ENCODE measurements at regions not wholly inside any gene's neighbourhood (a gene's known extent, or its start where the extent isn't known, plus 50 kb on each side); places are given as distances from the start of the nearest gene placed in this dataset.
"Not testable (repeated sequence)": the region's sequence is repeated elsewhere in the genome, so short reads cannot be mapped to it uniquely, and the experiment has no call there.

- Histone ChIP-seq H3K9me3 (ENCODE audit: low read length) (peaks cover 2% of the 10 kb centered on the region; the same call in 1 of the 2 replicates), H3K4me3 (ENCODE audit: low read length) (no peak overlapping the region), H3K9me2 (replicated peaks; ENCODE audit: insufficient read depth, low read length) (no peaks in the 10 kb centered on the region), H4K20me1 (ENCODE audit: insufficient read depth, low read depth, low read length) (no peaks in the 10 kb centered on the region), H3K27ac (ENCODE audit: low read length) (no peak overlapping the region), H3K36me3 (ENCODE audit: insufficient read depth, low read length) (no peaks in the 10 kb centered on the region), H2AFZ (ENCODE audit: low read length) (no peak overlapping the region), H3K4me2 (ENCODE audit: low read depth, low read length, poor library complexity, severe bottlenecking) (no peak overlapping the region), H3K9ac (ENCODE audit: low read length) (no peak overlapping the region), H3K4me1 (ENCODE audit: low read length) (no peaks in the 10 kb centered on the region), H3K79me2 (ENCODE audit: low read length) (no peaks in the 10 kb centered on the region), H3K27me3 (ENCODE audit: low read length) (0 out of 2 replicates have a peak, but pooled peaks cover 3% of the 10 kb centered on the region)
- no peak for DNase-seq
Observed at GRCh38 chr7:121499624-121500023, 103.5 kb upstream of the FAM3C start.

GRCh38 chr7:121498816-121499215, 102.7 kb upstream of the FAM3C start:
- H3K27me3 ChIP-seq (ENCODE audit: low read length): no peaks in the 10 kb centered on the region
- no peaks in the 10 kb centered on the region for H3K4me1 ChIP-seq (ENCODE audit: low read length)
- H3K27ac ChIP-seq (ENCODE audit: low read length): no peak overlapping the region
- H3K9ac ChIP-seq (ENCODE audit: low read length): no peak overlapping the region
- H3K9me2 ChIP-seq (replicated peaks; ENCODE audit: insufficient read depth, low read length): no peaks in the 10 kb centered on the region
- DNase-seq: no peak
- no peaks in the 10 kb centered on the region for H3K9me3 ChIP-seq (ENCODE audit: low read length)
- no peak overlapping the region for H2AFZ ChIP-seq (ENCODE audit: low read length)
- H3K4me3 ChIP-seq (ENCODE audit: low read length): no peak overlapping the region
- H3K4me2 ChIP-seq (ENCODE audit: low read depth, low read length, poor library complexity, severe bottlenecking): no peak overlapping the region
- H4K20me1 ChIP-seq (ENCODE audit: insufficient read depth, low read depth, low read length): no peaks in the 10 kb centered on the region
- H3K36me3 ChIP-seq (ENCODE audit: insufficient read depth, low read length): no peaks in the 10 kb centered on the region
- H3K79me2 ChIP-seq (ENCODE audit: low read length): no peaks in the 10 kb centered on the region

GRCh38 chr7:121497545-121497944, 101.4 kb upstream of the FAM3C start:
- not testable (repeated sequence) for H3K27me3 ChIP-seq (ENCODE audit: low read length); H2AFZ ChIP-seq (ENCODE audit: low read length); H3K27ac ChIP-seq (ENCODE audit: low read length); H3K9ac ChIP-seq (ENCODE audit: low read length); H3K79me2 ChIP-seq (ENCODE audit: low read length); H3K4me1 ChIP-seq (ENCODE audit: low read length); H3K36me3 ChIP-seq (ENCODE audit: insufficient read depth, low read length); H3K4me3 ChIP-seq (ENCODE audit: low read length); DNase-seq; H3K9me3 ChIP-seq (ENCODE audit: low read length); H3K9me2 ChIP-seq (replicated peaks; ENCODE audit: insufficient read depth, low read length); H4K20me1 ChIP-seq (ENCODE audit: insufficient read depth, low read depth, low read length); H3K4me2 ChIP-seq (ENCODE audit: low read depth, low read length, poor library complexity, severe bottlenecking)

GRCh38 chr7:121494516-121494915, 98.4 kb upstream of the FAM3C start:
- no peak for DNase-seq
- no peak overlapping the region for H3K27ac ChIP-seq (ENCODE audit: low read length)

GRCh38 chr7:121493553-121493952, 97.4 kb upstream of the FAM3C start:
- Histone ChIP-seq H3K36me3 (ENCODE audit: insufficient read depth, low read length) (no peaks in the 10 kb centered on the region), H3K27ac (ENCODE audit: low read length) (no peak overlapping the region), H3K27me3 (ENCODE audit: low read length) (no peaks in the 10 kb centered on the region), H4K20me1 (ENCODE audit: insufficient read depth, low read depth, low read length) (no peaks in the 10 kb centered on the region), H3K4me3 (ENCODE audit: low read length) (no peak overlapping the region), H3K9me3 (ENCODE audit: low read length) (no peaks in the 10 kb centered on the region), H3K9me2 (replicated peaks; ENCODE audit: insufficient read depth, low read length) (no peaks in the 10 kb centered on the region), H3K4me1 (ENCODE audit: low read length) (no peaks in the 10 kb centered on the region), H3K79me2 (ENCODE audit: low read length) (no peaks in the 10 kb centered on the region), H3K4me2 (ENCODE audit: low read depth, low read length, poor library complexity, severe bottlenecking) (no peak overlapping the region), H3K9ac (ENCODE audit: low read length) (no peak overlapping the region), H2AFZ (ENCODE audit: low read length) (no peak overlapping the region)
- no peak for DNase-seq

More at GRCh38 chr7:121494516-121494915, 98.4 kb upstream of the FAM3C start:
- Histone ChIP-seq H3K27me3 (ENCODE audit: low read length) (no peaks in the 10 kb centered on the region), H3K9me2 (replicated peaks; ENCODE audit: insufficient read depth, low read length) (no peaks in the 10 kb centered on the region), H3K79me2 (ENCODE audit: low read length) (no peaks in the 10 kb centered on the region), H3K9ac (ENCODE audit: low read length) (no peak overlapping the region), H3K4me2 (ENCODE audit: low read depth, low read length, poor library complexity, severe bottlenecking) (no peak overlapping the region), H3K9me3 (ENCODE audit: low read length) (no peaks in the 10 kb centered on the region), H3K36me3 (ENCODE audit: insufficient read depth, low read length) (no peaks in the 10 kb centered on the region), H2AFZ (ENCODE audit: low read length) (no peak overlapping the region), H4K20me1 (ENCODE audit: insufficient read depth, low read depth, low read length) (no peaks in the 10 kb centered on the region), H3K4me1 (ENCODE audit: low read length) (no peaks in the 10 kb centered on the region), H3K4me3 (ENCODE audit: low read length) (no peak overlapping the region)

- no peak overlapping the region for H3K27ac ChIP-seq (ENCODE audit: low read length)
- H4K20me1 ChIP-seq (ENCODE audit: insufficient read depth, low read depth, low read length): no peaks in the 10 kb centered on the region
- no peaks in the 10 kb centered on the region for H3K4me1 ChIP-seq (ENCODE audit: low read length)
- H3K4me2 ChIP-seq (ENCODE audit: low read depth, low read length, poor library complexity, severe bottlenecking): no peak overlapping the region
- H2AFZ ChIP-seq (ENCODE audit: low read length): no peak overlapping the region
- no peaks in the 10 kb centered on the region for H3K36me3 ChIP-seq (ENCODE audit: insufficient read depth, low read length)
- no peaks in the 10 kb centered on the region for H3K79me2 ChIP-seq (ENCODE audit: low read length)
- no peaks in the 10 kb centered on the region for H3K9me2 ChIP-seq (replicated peaks; ENCODE audit: insufficient read depth, low read length)
- no peak overlapping the region for H3K9ac ChIP-seq (ENCODE audit: low read length)
- no peaks in the 10 kb centered on the region for H3K27me3 ChIP-seq (ENCODE audit: low read length)
- no peak for DNase-seq
- H3K4me3 ChIP-seq (ENCODE audit: low read length): no peak overlapping the region
- H3K9me3 ChIP-seq (ENCODE audit: low read length): no peaks in the 10 kb centered on the region
Observed at GRCh38 chr7:121490309-121490708, 94.2 kb upstream of the FAM3C start.

- Histone ChIP-seq H3K27me3 (ENCODE audit: low read length) (no peaks in the 10 kb centered on the region), H3K36me3 (ENCODE audit: insufficient read depth, low read length) (no peaks in the 10 kb centered on the region), H3K9me2 (replicated peaks; ENCODE audit: insufficient read depth, low read length) (no peaks in the 10 kb centered on the region), H3K4me2 (ENCODE audit: low read depth, low read length, poor library complexity, severe bottlenecking) (no peak overlapping the region), H3K79me2 (ENCODE audit: low read length) (no peaks in the 10 kb centered on the region), H3K9ac (ENCODE audit: low read length) (no peak overlapping the region), H3K9me3 (ENCODE audit: low read length) (no peaks in the 10 kb centered on the region), H3K4me3 (ENCODE audit: low read length) (no peak overlapping the region), H3K4me1 (ENCODE audit: low read length) (no peaks in the 10 kb centered on the region), H4K20me1 (ENCODE audit: insufficient read depth, low read depth, low read length) (no peaks in the 10 kb centered on the region), H3K27ac (ENCODE audit: low read length) (no peak overlapping the region), H2AFZ (ENCODE audit: low read length) (no peak overlapping the region)
- DNase-seq: no peak
Observed at GRCh38 chr7:121489440-121489839, 93.3 kb upstream of the FAM3C start.

GRCh38 chr7:121488111-121488650, 92.1 kb upstream of the FAM3C start:
- no peak overlapping the region for H2AFZ ChIP-seq (ENCODE audit: low read length)
- H3K4me2 ChIP-seq (ENCODE audit: low read depth, low read length, poor library complexity, severe bottlenecking): no peak overlapping the region
- H3K9me3 ChIP-seq (ENCODE audit: low read length): no peaks in the 10 kb centered on the region
- H3K9me2 ChIP-seq (replicated peaks; ENCODE audit: insufficient read depth, low read length): no peaks in the 10 kb centered on the region
- H3K27ac ChIP-seq (ENCODE audit: low read length): no peak overlapping the region
- no peaks in the 10 kb centered on the region for H3K27me3 ChIP-seq (ENCODE audit: low read length)
- no peaks in the 10 kb centered on the region for H3K79me2 ChIP-seq (ENCODE audit: low read length)
- no peak overlapping the region for H3K4me3 ChIP-seq (ENCODE audit: low read length)
- H3K9ac ChIP-seq (ENCODE audit: low read length): no peak overlapping the region
- DNase-seq: no peak
- no peaks in the 10 kb centered on the region for H3K36me3 ChIP-seq (ENCODE audit: insufficient read depth, low read length)
- no peaks in the 10 kb centered on the region for H3K4me1 ChIP-seq (ENCODE audit: low read length)
- H4K20me1 ChIP-seq (ENCODE audit: insufficient read depth, low read depth, low read length): no peaks in the 10 kb centered on the region

GRCh38 chr7:121486590-121486989, 90.5 kb upstream of the FAM3C start:
- H3K4me1 ChIP-seq (ENCODE audit: low read length): no peaks in the 10 kb centered on the region

More at GRCh38 chr7:121486590-121486989, 90.5 kb upstream of the FAM3C start:
- no peaks in the 10 kb centered on the region for H3K27me3 ChIP-seq (ENCODE audit: low read length)
- DNase-seq: no peak
- no peak overlapping the region for H3K27ac ChIP-seq (ENCODE audit: low read length)
- H3K4me2 ChIP-seq (ENCODE audit: low read depth, low read length, poor library complexity, severe bottlenecking): no peak overlapping the region
- no peak overlapping the region for H3K9ac ChIP-seq (ENCODE audit: low read length)
- no peak overlapping the region for H2AFZ ChIP-seq (ENCODE audit: low read length)
- H3K4me3 ChIP-seq (ENCODE audit: low read length): no peak overlapping the region
- no peaks in the 10 kb centered on the region for H3K9me3 ChIP-seq (ENCODE audit: low read length)
- no peaks in the 10 kb centered on the region for H3K36me3 ChIP-seq (ENCODE audit: insufficient read depth, low read length)
- H4K20me1 ChIP-seq (ENCODE audit: insufficient read depth, low read depth, low read length): no peaks in the 10 kb centered on the region
- no peaks in the 10 kb centered on the region for H3K79me2 ChIP-seq (ENCODE audit: low read length)
- H3K9me2 ChIP-seq (replicated peaks; ENCODE audit: insufficient read depth, low read length): no peaks in the 10 kb centered on the region

Data from Karpas-422 (cell line).